ENCODE measurements at regions not wholly inside any gene's neighbourhood (a gene's known extent, or its start where the extent isn't known, plus 50 kb on each side); places are given as distances from the start of the nearest gene placed in this dataset.
"Not testable (repeated sequence)": the region's sequence is repeated elsewhere in the genome, so short reads cannot be mapped to it uniquely, and the experiment has no call there.

GRCh38 chr1:78203410-78203982, 157.7 kb downstream of the GIPC2 start:
- DNase-seq = not testable (repeated sequence)

DNA sequence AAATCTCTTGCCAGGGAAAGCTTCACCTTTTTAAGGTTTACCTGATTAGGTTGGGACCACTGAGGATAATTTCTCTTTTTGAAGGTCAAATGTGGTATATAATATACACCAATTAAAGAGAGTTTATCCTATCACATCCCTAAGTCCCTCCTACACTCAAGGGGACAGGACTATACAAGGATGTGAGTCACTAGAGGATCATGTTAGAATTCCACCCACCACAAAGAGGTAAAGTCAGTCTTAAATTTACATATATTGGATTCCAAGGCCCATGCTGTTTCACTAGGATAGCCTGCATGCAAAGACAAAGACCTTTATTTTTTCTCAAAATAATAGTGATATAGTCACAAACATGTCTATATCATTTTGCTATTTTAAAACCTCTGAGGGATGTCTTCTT, 164.4 kb downstream of the GIPC2 start:
- no peak for DNase-seq

DNA sequence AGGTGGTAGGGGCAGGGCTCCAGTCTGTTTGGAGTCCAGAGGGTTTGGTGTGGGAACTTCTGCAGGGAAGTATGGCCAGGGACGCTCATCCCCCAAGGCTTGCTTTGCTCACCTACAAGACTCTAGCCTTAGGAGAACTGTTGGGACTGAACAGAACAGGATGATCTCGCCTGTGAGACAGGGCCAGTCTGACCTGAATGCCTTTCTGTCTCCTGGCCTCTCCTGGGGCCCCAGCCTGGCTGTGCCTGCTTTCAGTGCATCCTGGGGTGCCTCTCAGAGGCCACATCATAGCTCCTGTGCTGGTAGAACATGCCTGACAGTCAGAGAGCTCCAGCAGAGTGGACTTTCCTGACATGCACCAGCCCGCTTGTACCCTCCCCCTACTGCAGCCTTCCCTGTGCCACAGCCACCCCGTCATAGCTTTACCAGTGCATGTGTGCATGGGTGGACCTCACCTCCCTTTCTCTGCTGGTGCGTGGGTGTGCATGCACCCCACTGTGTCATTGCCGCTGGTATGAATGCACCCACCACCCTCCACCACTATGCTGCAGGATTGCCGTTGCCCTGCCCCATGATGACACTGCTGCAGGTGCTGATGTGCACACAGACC, 165.8 kb downstream of the GIPC2 start:
- no peak for DNase-seq

- no peak for DNase-seq
These were observed 168.6 kb downstream of the GIPC2 start for GRCh38 chr1:78214334-78214733.

- no peak for DNase-seq
These were observed 176.6 kb downstream of the GIPC2 start for GRCh38 chr1:78222225-78222959.

DNA sequence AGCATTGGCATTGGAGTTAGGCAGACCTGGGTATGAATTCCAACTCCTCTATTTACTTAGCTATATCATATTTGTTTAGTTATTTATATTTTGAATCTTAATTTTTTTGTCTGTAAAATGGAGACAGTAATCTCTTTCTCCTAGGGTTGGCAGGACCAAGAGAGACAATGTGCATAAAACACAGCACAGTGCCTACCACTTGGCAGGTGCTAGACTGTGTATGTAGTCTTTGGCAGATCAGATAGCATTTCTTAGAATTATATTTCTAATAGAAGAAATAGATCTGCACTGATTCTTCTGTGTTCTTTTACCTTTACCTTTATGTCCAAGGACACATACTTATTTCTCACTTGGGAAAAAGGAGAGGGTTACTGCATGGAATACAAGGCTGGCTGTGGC, 177.2 kb downstream of the GIPC2 start:
- DNase-seq = no peak

DNA sequence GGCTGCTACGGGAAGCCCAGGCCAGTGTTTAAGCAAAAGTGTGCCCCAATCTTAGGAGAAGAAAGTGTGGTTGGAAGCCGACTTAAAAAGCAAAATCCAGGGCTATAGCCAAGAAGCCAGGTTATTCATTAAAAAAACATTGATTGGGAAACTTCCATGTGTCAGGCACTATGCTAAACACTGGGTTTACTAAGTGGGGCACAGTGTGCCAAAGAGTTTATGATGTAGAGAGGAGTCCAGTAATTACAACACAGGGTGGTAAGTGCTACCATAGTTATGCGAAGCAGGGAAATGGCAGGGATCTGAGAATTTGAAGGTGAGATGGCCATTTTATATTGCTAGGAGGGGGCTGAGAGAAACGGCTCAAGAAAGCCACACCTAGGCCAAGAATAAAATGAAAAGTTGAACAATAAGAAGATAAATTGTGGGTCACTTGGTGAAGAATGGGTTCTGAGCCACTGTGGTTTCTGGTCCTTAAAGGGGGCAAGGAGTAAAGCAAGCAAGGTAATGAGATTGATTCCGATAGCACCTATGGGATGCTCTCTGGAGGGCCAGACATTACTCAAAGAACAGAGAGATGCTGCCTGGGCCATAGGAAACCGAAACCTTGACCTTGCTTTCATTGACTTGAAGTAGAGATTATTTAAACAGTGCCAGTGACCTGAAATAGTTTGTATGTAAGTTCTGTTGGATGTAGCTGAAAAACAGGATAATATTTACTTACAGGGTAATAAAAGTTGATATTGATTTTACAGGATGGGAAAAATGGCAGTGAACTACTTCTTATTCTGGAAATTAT, 177.8 kb downstream of the GIPC2 start:
- no peak for DNase-seq

- no peak for DNase-seq
These were observed 178.6 kb downstream of the GIPC2 start for GRCh38 chr1:78224246-78224785.

GRCh38 chr1:78224861-78225552, 179.2 kb downstream of the GIPC2 start:
- no peak for DNase-seq

DNA sequence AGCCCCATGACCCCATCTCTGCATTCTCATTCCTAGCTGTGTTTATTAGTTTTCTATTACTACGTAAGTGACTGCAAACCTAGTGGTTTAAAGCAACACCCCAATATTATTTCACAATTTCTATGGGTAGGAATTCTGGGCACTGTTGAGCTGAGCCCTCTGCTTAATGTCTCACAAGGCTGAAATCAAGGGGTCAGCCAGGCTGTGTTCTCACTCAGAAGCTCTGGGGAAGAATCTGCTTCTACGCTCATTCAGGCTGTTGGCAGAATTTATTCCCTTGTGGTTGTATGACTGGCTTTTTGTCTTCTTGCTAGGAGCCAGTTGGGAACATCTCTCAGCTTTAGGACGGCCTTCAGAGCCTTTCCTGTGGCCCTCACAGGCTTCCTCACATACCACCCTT, 181.0 kb downstream of the GIPC2 start:
- DNase-seq = no peak

DNA sequence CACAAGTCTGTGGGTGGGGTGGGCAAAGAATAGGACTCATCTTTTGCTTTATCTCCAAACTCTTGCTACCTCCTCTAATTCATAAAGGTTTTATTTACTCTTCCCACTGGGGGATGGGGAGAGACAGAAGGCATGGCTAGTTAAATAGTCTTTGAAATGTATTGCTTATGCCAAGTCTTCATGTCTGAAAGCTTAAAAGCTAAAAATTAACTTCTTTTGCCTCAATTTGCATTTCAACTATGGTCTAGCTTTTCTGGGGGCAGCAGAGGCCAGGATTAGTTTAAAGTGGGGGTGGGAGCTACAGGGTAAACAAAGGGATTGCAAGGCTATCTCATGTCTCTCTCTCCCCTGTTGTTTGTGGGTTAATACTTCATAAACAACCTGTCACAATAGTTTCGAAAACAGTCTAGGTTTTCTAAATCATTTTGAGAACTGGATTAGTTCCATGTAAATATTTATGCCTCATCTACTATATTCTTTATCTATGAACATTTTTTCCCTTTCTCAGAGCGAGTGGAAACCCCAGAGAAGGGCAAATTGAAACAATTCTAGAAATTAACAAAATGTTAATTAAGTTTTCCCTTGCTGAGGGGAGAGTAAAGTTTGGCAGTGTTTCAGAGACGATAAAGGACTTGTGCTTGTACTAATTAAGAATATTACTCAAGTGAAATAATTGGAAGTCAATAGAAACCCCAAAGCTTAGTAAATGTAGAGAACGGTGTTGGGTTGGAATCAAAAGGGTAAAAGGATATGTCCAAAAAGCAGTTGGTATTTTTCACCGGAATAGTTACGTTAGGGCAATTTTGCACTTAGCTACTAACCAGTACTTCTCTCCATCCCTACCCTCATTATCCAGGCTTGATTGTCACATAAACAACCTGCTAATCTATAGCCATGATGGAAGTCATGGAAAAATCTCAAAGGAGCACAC, 182.2 kb downstream of the GIPC2 start:
- DNase-seq = no peak

- DNase-seq = no peak
These were observed 183.6 kb downstream of the GIPC2 start for GRCh38 chr1:78229344-78229743.

DNA sequence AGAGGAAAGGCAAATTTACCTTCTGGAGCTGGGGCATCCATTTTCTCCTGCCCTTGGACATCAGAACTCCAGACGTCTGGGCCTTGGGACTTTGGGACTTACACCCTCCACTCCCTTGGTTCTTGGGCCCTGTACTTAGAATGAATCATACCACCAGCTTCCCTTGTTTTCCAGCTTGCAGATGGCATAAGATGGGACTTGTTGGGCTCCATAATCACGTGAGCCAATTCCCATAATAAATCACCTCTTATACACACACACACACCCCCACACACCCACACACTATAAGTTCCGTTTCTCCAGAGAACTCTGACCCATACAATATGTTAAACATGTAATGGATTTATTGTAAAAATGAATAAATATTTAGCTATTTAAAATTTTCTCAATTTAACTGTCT, 185.7 kb downstream of the GIPC2 start:
- no peak for DNase-seq

- DNase-seq = no peak
These were observed 186.1 kb downstream of the GIPC2 start for GRCh38 chr1:78231894-78232293.

DNA sequence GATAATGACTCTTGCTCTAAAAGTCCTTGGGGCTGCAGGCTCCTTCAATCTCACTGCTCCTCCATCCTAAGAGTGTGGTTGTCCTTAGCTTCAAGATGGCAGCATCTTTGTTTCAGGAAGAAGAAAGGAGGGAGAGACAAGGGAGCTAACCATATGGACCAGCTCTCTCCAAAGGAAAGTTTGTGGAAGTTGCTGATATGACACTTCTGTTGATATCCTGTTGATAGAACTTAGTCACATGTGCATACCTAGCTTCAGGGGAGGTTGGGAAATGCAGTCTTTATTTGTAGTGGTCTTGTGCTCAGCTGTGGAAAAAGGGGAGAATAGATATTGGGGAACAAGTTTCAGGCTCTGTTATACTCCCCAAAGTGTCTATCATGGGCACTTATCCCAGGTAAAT, 186.9 kb downstream of the GIPC2 start:
- DNase-seq = no peak

GRCh38 chr1:78234496-78234895, 188.7 kb downstream of the GIPC2 start:
- no peak for DNase-seq

DNA sequence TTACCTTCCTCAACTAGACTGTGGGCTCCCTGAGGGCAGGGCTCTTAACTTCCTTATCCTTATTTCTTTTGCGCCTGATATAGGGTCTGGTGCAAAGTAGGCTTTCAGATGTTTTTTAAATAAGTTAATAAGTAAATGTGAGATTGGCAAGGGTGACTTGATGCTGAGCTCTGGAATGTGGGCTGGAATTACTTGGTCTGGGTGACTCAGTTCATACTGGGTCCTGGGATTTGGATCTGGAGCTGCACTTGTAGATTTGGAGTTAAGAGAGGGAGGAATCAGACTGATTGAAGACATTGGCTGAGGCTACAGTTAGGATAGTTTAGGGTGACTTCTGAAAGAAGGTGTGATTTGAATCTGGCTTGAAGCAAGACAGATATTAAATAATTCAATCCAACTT, 190.9 kb downstream of the GIPC2 start:
- DNase-seq = no peak

- DNase-seq = no peak
These were observed 191.7 kb downstream of the GIPC2 start for GRCh38 chr1:78237364-78237916.

DNA sequence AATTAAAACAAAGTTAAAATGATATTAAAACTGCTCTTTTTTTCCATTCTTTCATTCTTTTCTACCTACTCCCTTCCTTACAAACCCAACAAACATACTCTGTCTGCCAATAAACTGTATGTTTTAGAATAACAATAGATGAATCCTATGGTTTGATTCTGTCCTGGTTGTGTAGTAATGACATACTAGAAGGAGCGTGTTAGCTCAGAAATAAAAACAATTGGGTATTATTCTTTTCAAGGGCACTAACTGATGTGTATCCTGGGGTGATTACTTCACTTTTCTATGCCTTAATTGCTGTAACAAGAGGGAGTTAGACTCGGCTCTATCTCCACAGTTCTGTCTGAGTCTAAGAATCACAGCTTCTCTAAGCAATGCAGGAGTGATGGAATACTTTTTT, 194.4 kb downstream of the GIPC2 start:
- DNase-seq = no peak

DNA sequence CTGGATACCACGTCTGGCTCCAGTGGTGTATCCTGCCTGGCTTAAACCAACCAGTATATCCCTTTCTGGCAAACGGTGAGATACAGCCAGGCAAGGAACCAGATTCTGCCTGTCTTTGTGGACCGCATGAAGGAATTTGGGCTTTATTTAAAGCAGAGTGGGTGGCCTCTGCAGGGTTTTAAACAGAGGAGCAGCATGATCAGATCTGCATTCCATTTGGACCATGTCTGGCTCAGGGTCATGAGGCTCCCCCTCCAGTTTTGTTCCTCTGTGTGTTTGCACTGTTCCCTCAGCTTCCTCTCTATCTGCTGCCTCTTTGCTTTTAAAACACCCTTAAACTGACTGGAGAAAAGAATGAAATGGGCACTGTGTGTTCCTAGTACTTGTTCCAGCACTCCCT, 195.0 kb downstream of the GIPC2 start:
- DNase-seq = no peak

- no peak for DNase-seq
These were observed 201.3 kb downstream of the GIPC2 start for GRCh38 chr1:78247079-78247478.

Data from 8988T (cell line).